SIG-M5 treated with dmso at 0.1 percent for 504 hours (cell line): ENCODE measurements at regions not wholly inside any gene's neighbourhood (a gene's known extent, or its start where the extent isn't known, plus 50 kb on each side); places are given as distances from the start of the nearest gene placed in this dataset.

Experiments
- DNase-seq: peaks from one replicate; lab custom pipeline; 2025; ENCODE audit not compliant: unreplicated experiment; lab: John Stamatoyannopoulos, UW

GRCh38 chr18:32544088-32544487, 73.4 kb upstream of the GAREM1 start:
- no peak for DNase-seq

- no peak for DNase-seq
These were observed 71.6 kb upstream of the GAREM1 start for GRCh38 chr18:32542221-32542798.

- peak; percentile 39 for DNase-seq
These were observed 60.4 kb upstream of the GAREM1 start for GRCh38 chr18:32530947-32531651.

DNA sequence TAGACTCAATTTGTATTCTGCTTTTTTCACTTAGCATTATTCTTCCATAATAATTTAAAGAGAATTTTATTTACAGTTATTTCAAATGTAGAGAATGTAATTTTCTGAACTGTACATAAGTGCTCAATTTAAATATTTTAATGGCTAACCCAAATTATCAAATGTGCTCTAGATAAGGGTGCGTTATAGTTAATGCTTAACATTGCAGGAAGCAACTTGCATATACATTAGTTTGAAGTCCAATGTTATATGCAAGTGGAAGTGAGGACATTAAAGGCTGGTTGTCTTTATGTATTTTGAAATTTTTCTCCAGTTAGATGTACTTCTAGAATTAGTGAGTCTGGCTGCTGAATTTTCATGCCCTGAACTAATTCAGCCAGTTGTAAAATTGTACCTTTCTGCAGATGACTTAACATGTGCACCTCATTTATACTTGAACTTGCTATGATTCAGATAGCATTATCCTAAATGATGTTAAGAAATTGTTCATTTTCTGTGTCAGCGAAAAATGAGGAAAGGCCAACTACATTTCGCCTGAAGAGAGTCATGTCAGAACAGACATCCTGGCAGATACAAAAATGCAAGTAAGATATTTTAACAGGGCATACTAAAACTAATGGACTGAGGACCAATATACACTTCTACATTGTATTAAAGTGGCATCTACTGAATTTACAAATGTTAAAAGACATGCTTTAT, 59.2 kb upstream of the GAREM1 start:
- DNase-seq: no peak

DNA sequence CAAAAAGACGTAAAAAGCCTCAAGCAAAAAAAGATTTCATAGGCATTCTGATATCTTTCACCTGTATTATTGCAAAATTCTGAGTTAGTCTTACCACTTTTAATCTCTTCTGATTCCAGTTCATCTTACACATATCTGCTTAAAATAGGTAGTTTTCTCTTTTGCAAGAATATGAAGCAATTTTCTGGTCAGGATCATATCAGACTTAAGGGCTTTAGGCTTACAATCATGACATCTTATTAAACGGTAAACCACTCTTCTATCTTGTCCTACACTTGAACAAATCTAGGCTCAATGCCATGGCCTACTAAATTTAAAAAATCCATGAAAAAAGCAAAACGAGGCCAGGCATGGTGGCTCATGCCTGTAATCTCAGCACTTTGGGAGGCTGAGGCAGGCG, 50.1 kb upstream of the GAREM1 start:
- DNase-seq: no peak
